K562 (cell line): ENCODE measurements at regions not wholly inside any gene's neighbourhood (a gene's known extent, or its start where the extent isn't known, plus 50 kb on each side); places are given as distances from the start of the nearest gene placed in this dataset.

ENCODE experiments used
- MTA2 ChIP-seq: fragments of 450-650 bp; IDR thresholded peaks from 2 replicates; pipeline ENCODE4 v1.6.1; 2016; ENCODE audit warnings: low read depth
- TSHZ1 ChIP-seq: fragments of 250-450 bp; sonication (Bioruptor Pico); IDR thresholded peaks from 2 replicates; pipeline ENCODE4 v1.4.0; 2020; ENCODE audit warnings: mild to moderate bottlenecking, moderate library complexity
- ZFP91 ChIP-seq: sonication (generic); formaldehyde crosslinking; IDR thresholded peaks from 2 replicates; pipeline ENCODE4 v1.8.0; 2022; ENCODE audit warnings: mild to moderate bottlenecking, missing genetic modification reagents
- ZNF143 ChIP-seq: sonication (generic); formaldehyde crosslinking; IDR thresholded peaks from 2 replicates; pipeline ENCODE4 v1.9.0; 2022; ENCODE audit warnings: mild to moderate bottlenecking, missing genetic modification reagents
- TF ChIP-seq, protein P1 (sequence below), 3 experiments: fragments of 200-800 bp in 1 of 3; sonication (Bioruptor generic) in 1 of 3; sonication (generic) in 1 of 3; formaldehyde crosslinking in 1 of 3; IDR thresholded peaks; 2 replicates each; pipeline versions ENCODE4 v1.6.1 to v1.8.0; 2016 to 2022; ENCODE audit warnings: mild to moderate bottlenecking in 2 of 3, missing compliant biosample characterization in 2 of 3, missing genetic modification characterization in 2 of 3, missing genetic modification reagents in 1 of 3
- TF ChIP-seq, protein P2 (sequence below): sonication (generic); formaldehyde crosslinking; IDR thresholded peaks from 2 replicates; pipeline ENCODE4 v1.8.0; 2022; ENCODE audit warnings: mild to moderate bottlenecking, missing genetic modification reagents

DNA sequence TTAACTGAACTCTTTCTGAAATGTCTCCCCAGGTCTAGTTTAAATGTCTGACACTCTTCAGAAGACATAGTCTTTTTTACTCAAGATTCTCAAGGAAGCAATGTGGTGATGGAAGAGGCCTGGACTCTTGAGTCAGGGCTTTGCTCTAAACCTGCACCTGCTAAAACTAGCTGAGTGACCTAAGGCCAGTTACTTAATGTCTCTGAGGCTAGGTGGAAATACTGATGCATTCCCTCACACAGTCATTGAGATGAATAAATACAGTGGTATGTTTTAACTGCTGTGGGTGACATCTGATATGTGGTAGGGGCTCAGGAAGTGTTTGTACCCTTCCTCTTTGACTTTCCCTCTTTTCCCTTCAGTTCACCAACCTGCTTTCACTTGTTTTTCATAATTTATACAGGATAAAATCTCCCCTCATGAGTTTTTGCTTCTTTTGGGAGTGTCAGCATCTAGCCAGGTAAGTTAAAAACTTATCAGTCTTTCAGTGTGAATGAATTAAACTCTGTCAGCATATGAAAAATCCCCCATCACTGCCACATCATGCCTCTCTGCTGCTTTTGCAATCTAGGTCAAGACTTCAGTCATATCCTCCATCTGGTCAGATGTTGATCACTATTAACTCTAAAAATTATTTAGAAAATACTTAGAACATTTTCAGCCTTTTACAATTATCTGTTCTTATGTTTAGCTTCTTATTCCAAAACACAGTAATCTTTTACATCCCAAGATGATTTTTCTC lies 178.7 kb upstream of the TNFAIP3 start (continued):
- no peak for TF ChIP-seq TSHZ1 (CRISPR knock-in tag)
- TF ChIP-seq ZFP91 (CRISPR knock-in tag), result no peak
- TF ChIP-seq ZNF143 (CRISPR knock-in tag), result no peak
- no peak for TF ChIP-seq MTA2
- TF ChIP-seq, protein P1, sequence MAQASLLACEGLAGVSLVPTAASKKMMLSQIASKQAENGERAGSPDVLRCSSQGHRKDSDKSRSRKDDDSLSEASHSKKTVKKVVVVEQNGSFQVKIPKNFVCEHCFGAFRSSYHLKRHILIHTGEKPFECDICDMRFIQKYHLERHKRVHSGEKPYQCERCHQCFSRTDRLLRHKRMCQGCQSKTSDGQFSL (CRISPR knock-in tag; IDR thresholded peaks at IDR 0.05), result no peak
- TF ChIP-seq, protein P1 (tag; IDR thresholded peaks at IDR 0.05), result no peak
- TF ChIP-seq, protein P2, sequence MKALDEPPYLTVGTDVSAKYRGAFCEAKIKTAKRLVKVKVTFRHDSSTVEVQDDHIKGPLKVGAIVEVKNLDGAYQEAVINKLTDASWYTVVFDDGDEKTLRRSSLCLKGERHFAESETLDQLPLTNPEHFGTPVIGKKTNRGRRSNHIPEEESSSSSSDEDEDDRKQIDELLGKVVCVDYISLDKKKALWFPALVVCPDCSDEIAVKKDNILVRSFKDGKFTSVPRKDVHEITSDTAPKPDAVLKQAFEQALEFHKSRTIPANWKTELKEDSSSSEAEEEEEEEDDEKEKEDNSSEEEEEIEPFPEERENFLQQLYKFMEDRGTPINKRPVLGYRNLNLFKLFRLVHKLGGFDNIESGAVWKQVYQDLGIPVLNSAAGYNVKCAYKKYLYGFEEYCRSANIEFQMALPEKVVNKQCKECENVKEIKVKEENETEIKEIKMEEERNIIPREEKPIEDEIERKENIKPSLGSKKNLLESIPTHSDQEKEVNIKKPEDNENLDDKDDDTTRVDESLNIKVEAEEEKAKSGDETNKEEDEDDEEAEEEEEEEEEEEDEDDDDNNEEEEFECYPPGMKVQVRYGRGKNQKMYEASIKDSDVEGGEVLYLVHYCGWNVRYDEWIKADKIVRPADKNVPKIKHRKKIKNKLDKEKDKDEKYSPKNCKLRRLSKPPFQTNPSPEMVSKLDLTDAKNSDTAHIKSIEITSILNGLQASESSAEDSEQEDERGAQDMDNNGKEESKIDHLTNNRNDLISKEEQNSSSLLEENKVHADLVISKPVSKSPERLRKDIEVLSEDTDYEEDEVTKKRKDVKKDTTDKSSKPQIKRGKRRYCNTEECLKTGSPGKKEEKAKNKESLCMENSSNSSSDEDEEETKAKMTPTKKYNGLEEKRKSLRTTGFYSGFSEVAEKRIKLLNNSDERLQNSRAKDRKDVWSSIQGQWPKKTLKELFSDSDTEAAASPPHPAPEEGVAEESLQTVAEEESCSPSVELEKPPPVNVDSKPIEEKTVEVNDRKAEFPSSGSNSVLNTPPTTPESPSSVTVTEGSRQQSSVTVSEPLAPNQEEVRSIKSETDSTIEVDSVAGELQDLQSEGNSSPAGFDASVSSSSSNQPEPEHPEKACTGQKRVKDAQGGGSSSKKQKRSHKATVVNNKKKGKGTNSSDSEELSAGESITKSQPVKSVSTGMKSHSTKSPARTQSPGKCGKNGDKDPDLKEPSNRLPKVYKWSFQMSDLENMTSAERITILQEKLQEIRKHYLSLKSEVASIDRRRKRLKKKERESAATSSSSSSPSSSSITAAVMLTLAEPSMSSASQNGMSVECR (CRISPR knock-in tag), result no peak
- TF ChIP-seq, all 486 proteins: peak for 0
